ENCODE measurements at regions not wholly inside any gene's neighbourhood (a gene's known extent, or its start where the extent isn't known, plus 50 kb on each side); places are given as distances from the start of the nearest gene placed in this dataset.

DNA sequence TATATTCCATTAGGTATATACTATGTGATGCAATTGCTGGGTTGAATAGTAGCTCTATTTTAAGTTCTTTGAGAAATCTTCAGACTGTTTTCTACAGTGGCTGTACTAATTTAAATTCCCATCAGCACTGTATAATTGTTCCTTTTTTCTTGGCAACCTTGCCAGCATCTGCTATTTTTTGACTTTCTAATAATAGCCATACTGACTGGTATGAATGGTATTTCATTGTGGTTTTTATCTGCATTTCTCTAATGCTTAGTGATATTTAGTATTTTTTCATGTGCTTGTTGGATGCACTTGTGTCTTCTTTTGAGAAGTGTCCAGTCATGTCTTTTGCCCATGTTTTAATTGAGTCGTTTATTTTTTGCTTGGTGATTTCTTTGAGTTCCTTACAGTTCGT is 145.1 kb upstream of the PLSCR5 start:
- Histone ChIP-seq H3K36me3 (ENCODE audit: control insufficient read depth in 4 of 4, insufficient read depth in 4 of 4, low read length in 3 of 4) (no peaks in the 10 kb centered on the region), H3K4me1 (ENCODE audit: control extremely low read depth in 1 of 4, control insufficient read depth in 4 of 4, insufficient read depth in 4 of 4, low read length in 3 of 4) (no peaks in the 10 kb centered on the region), H3K4me3 (ENCODE audit: control insufficient read depth in 1 of 7, extremely low read depth in 1 of 7, insufficient read depth in 4 of 7, low read depth in 2 of 7, low read length in 6 of 7) (no peak overlapping the region), H3K9me3 (ENCODE audit: control extremely low read depth in 1 of 5, control insufficient read depth in 4 of 5, insufficient read depth in 2 of 5, low read depth in 1 of 5, low read length in 4 of 5) (no peaks in the 10 kb centered on the region), H3K27me3 (replicated peaks in 2 of 5; ENCODE audit: control insufficient read depth in 4 of 5, insufficient read depth in 5 of 5, low read length in 4 of 5) (no peaks in the 10 kb centered on the region), H3K27ac (ENCODE audit: insufficient read depth in 1 of 2, low read depth in 1 of 2, low read length in 2 of 2, poor library complexity in 1 of 2, severe bottlenecking in 2 of 2) (no peak overlapping the region)
- ChIA-PET POLR2A (no interaction called here), CTCF (no interaction called here)
- 83% methylated on average over 1 of the region's 2 CpGs for WGBS (ENCODE audit: insufficient coverage)
- no peak for DNase-seq

DNA sequence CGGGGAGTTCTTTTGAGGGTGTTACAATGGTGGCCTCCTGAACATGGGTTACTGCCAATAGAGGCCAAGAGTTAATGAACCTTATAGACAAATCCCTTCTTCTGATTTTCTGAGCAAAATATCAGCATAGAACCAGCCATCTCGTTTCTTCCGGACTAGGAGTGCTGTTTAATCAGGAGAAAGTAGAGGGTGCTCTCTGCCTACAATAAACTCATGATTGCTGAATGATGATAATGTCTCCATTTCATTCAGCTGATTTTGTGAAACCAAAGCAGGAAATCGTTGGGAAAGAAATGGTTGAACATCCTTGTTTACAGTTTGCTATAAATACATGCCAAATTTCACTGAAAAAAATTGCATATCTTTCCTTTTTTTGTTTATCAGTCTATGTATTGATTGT is 142.8 kb upstream of the PLSCR5 start:
- WGBS (ENCODE audit: insufficient coverage), result no CpG with 5 or more reads among the region's 4 CpGs
- DNase-seq, result no peak
- H3K27me3 ChIP-seq (replicated peaks in 2 of 5; ENCODE audit: control insufficient read depth in 4 of 5, insufficient read depth in 5 of 5, low read length in 4 of 5), result no peaks in the 10 kb centered on the region
- no peaks in the 10 kb centered on the region for H3K9me3 ChIP-seq (ENCODE audit: control extremely low read depth in 1 of 5, control insufficient read depth in 4 of 5, insufficient read depth in 2 of 5, low read depth in 1 of 5, low read length in 4 of 5)
- POLR2A ChIA-PET, result no interaction called here
- no peak overlapping the region for H3K4me3 ChIP-seq (ENCODE audit: control insufficient read depth in 1 of 7, extremely low read depth in 1 of 7, insufficient read depth in 4 of 7, low read depth in 2 of 7, low read length in 6 of 7)
- CTCF ChIA-PET, result no interaction called here
- no peaks in the 10 kb centered on the region for H3K36me3 ChIP-seq (ENCODE audit: control insufficient read depth in 4 of 4, insufficient read depth in 4 of 4, low read length in 3 of 4)
- H3K27ac ChIP-seq (ENCODE audit: insufficient read depth in 1 of 2, low read depth in 1 of 2, low read length in 2 of 2, poor library complexity in 1 of 2, severe bottlenecking in 2 of 2), result no peak overlapping the region
- no peaks in the 10 kb centered on the region for H3K4me1 ChIP-seq (ENCODE audit: control extremely low read depth in 1 of 4, control insufficient read depth in 4 of 4, insufficient read depth in 4 of 4, low read length in 3 of 4)

DNA sequence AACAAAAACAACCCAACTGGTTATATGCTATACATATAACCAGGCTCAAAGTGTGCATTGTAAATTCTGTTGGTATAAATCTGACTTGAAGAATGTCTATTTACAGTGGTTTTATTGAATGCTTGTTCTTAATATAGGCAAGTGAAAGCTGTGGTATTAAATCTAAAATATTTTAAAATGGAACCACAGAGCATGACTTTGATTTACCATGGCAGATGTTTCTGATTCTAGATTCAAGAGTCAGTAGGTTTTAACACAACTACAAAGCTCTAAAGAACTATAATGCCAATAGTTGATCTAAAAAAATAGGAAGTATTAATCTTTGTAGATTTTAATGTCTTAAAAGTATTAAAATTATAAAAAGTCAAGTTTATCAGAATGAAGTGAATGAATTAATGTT is 141.9 kb upstream of the PLSCR5 start:
- H3K27ac ChIP-seq (ENCODE audit: insufficient read depth in 1 of 2, low read depth in 1 of 2, low read length in 2 of 2, poor library complexity in 1 of 2, severe bottlenecking in 2 of 2), result no peak overlapping the region
- CTCF ChIA-PET, result no interaction called here
- no peaks in the 10 kb centered on the region for H3K27me3 ChIP-seq (replicated peaks in 2 of 5; ENCODE audit: control insufficient read depth in 4 of 5, insufficient read depth in 5 of 5, low read length in 4 of 5)
- H3K36me3 ChIP-seq (ENCODE audit: control insufficient read depth in 4 of 4, insufficient read depth in 4 of 4, low read length in 3 of 4), result no peaks in the 10 kb centered on the region
- no peaks in the 10 kb centered on the region for H3K9me3 ChIP-seq (ENCODE audit: control extremely low read depth in 1 of 5, control insufficient read depth in 4 of 5, insufficient read depth in 2 of 5, low read depth in 1 of 5, low read length in 4 of 5)
- H3K4me1 ChIP-seq (ENCODE audit: control extremely low read depth in 1 of 4, control insufficient read depth in 4 of 4, insufficient read depth in 4 of 4, low read length in 3 of 4), result no peaks in the 10 kb centered on the region
- H3K4me3 ChIP-seq (ENCODE audit: control insufficient read depth in 1 of 7, extremely low read depth in 1 of 7, insufficient read depth in 4 of 7, low read depth in 2 of 7, low read length in 6 of 7), result no peak overlapping the region
- no peak for DNase-seq
- POLR2A ChIA-PET, result no interaction called here

DNA sequence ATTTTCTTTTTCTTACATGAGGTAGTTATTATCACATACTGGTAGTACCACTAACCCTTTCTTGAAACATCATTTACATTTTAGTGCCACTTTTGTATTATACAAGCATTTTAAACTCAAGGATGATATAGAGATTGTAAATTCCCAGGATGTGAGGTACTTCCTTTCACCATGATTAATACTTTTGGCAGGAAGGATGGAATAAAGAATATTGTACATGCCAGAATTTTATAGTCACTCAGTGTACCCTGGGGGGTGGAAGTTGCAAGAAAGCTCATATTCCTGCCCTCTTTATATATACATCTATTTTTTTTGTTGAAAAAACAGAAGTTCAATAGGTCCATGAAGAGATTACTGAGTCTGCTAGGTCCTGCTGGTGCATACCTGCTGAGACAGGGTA is 141.0 kb upstream of the PLSCR5 start:
- POLR2A ChIA-PET, result no interaction called here
- Histone ChIP-seq H3K4me1 (ENCODE audit: control extremely low read depth in 1 of 4, control insufficient read depth in 4 of 4, insufficient read depth in 4 of 4, low read length in 3 of 4) (no peaks in the 10 kb centered on the region), H3K4me3 (ENCODE audit: control insufficient read depth in 1 of 7, extremely low read depth in 1 of 7, insufficient read depth in 4 of 7, low read depth in 2 of 7, low read length in 6 of 7) (no peak overlapping the region), H3K9me3 (ENCODE audit: control extremely low read depth in 1 of 5, control insufficient read depth in 4 of 5, insufficient read depth in 2 of 5, low read depth in 1 of 5, low read length in 4 of 5) (no peaks in the 10 kb centered on the region), H3K27ac (ENCODE audit: insufficient read depth in 1 of 2, low read depth in 1 of 2, low read length in 2 of 2, poor library complexity in 1 of 2, severe bottlenecking in 2 of 2) (no peak overlapping the region), H3K27me3 (replicated peaks in 2 of 5; ENCODE audit: control insufficient read depth in 4 of 5, insufficient read depth in 5 of 5, low read length in 4 of 5) (no peaks in the 10 kb centered on the region), H3K36me3 (ENCODE audit: control insufficient read depth in 4 of 4, insufficient read depth in 4 of 4, low read length in 3 of 4) (no peaks in the 10 kb centered on the region)
- DNase-seq, result no peak
- CTCF ChIA-PET, result no interaction called here

DNA sequence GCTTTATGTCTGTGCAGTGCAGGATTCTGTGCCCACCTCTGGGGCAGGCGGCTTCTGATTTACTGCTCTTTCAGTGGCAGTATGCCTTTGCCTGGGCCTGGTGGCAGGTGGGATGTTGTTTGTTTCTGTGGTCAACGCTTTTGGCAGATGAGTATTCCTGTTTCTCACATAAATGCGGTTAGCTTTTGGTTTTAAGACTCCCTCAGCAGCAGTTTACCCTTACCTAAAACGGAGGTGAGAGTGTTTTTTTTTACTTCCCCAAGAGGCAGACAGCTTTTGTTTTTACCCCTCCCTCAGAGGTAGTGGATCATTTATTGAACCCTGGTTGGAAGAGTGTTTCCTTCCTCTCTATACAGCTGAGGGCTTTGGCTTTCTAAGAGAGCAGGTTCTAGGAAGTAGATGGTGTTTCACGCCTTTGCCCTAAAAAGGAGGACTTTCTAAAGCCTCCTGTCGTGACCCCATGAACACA is 134.1 kb upstream of the PLSCR5 start:
- WGBS (ENCODE audit: insufficient coverage), result 100% methylated on average over 2 of the region's 6 CpGs
- ChIA-PET CTCF (no interaction called here), POLR2A (no interaction called here)

DNA sequence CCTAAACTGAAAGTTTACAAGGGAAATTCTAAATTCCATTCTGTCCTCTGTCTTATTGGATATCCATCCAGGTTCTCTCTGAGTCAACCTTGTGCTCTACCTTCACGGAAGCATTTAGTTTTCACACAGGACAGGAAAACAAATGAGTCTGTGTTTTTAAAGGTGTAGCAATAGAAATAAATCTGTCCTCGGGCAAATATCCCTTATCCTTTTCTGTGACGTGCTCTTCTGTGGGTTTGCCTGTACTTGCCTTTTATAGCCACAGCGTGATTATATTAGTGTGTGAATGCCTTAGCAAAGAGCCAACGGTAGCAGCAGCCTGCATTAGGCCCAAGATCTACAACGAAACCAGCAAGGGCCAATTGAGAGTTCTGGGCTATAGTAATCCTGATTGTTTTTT is 127.2 kb upstream of the PLSCR5 start:
- ChIA-PET CTCF (no interaction called here), POLR2A (no interaction called here)
- no peaks in the 10 kb centered on the region for H3K4me1 ChIP-seq (ENCODE audit: control extremely low read depth in 1 of 4, control insufficient read depth in 4 of 4, insufficient read depth in 4 of 4, low read length in 3 of 4)
- H3K4me3 ChIP-seq (ENCODE audit: control insufficient read depth in 1 of 7, extremely low read depth in 1 of 7, insufficient read depth in 4 of 7, low read depth in 2 of 7, low read length in 6 of 7), result no peak overlapping the region
- peaks cover 0 to 1% (median 0%) of the 10 kb centered on the region in 5 experiments for H3K9me3 ChIP-seq (ENCODE audit: control extremely low read depth in 1 of 5, control insufficient read depth in 4 of 5, insufficient read depth in 2 of 5, low read depth in 1 of 5, low read length in 4 of 5)
- DNase-seq, result no peak
- H3K27ac ChIP-seq (ENCODE audit: insufficient read depth in 1 of 2, low read depth in 1 of 2, low read length in 2 of 2, poor library complexity in 1 of 2, severe bottlenecking in 2 of 2), result no peak overlapping the region
- 84% methylated on average over 3 of the region's 6 CpGs for WGBS (ENCODE audit: insufficient coverage)
- no peaks in the 10 kb centered on the region for H3K36me3 ChIP-seq (ENCODE audit: control insufficient read depth in 4 of 4, insufficient read depth in 4 of 4, low read length in 3 of 4)
- no peaks in the 10 kb centered on the region for H3K27me3 ChIP-seq (replicated peaks in 2 of 5; ENCODE audit: control insufficient read depth in 4 of 5, insufficient read depth in 5 of 5, low read length in 4 of 5)

More for the DNA sequence above, 134.1 kb upstream of the PLSCR5 start:
- Histone ChIP-seq H3K36me3 (ENCODE audit: control insufficient read depth in 4 of 4, insufficient read depth in 4 of 4, low read length in 3 of 4) (no peaks in the 10 kb centered on the region), H3K27ac (ENCODE audit: insufficient read depth in 1 of 2, low read depth in 1 of 2, low read length in 2 of 2, poor library complexity in 1 of 2, severe bottlenecking in 2 of 2) (no peak overlapping the region), H3K9me3 (ENCODE audit: control extremely low read depth in 1 of 5, control insufficient read depth in 4 of 5, insufficient read depth in 2 of 5, low read depth in 1 of 5, low read length in 4 of 5) (no peaks in the 10 kb centered on the region), H3K4me3 (ENCODE audit: control insufficient read depth in 1 of 7, extremely low read depth in 1 of 7, insufficient read depth in 4 of 7, low read depth in 2 of 7, low read length in 6 of 7) (no peak overlapping the region), H3K27me3 (replicated peaks in 2 of 5; ENCODE audit: control insufficient read depth in 4 of 5, insufficient read depth in 5 of 5, low read length in 4 of 5) (no peaks in the 10 kb centered on the region), H3K4me1 (ENCODE audit: control extremely low read depth in 1 of 4, control insufficient read depth in 4 of 4, insufficient read depth in 4 of 4, low read length in 3 of 4) (no peaks in the 10 kb centered on the region)
- no peak for DNase-seq

DNA sequence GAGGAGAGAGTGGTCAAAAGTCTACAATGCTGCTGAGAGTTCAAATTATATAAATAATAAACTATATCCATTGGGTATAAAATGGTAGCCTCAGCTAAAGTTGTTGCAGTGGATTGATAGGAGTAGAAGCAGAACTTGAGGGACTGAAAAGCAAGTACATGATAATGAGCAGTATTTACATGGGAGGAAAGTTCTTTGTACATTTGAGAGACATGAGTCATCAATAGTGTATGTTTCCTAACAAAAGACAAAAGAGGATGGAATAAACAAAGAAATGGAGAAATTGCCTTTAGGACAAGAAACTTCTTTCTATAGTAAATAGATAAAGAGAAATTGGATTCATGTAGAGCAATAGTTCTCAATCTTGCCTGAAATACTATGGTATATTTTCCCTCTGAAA is 110.0 kb upstream of the PLSCR5 start:
- H3K27me3 ChIP-seq (replicated peaks in 2 of 5; ENCODE audit: control insufficient read depth in 4 of 5, insufficient read depth in 5 of 5, low read length in 4 of 5), result no peaks in the 10 kb centered on the region
- no peaks in the 10 kb centered on the region for H3K9me3 ChIP-seq (ENCODE audit: control extremely low read depth in 1 of 5, control insufficient read depth in 4 of 5, insufficient read depth in 2 of 5, low read depth in 1 of 5, low read length in 4 of 5)
- no peaks in the 10 kb centered on the region for H3K36me3 ChIP-seq (ENCODE audit: control insufficient read depth in 4 of 4, insufficient read depth in 4 of 4, low read length in 3 of 4)
- no peak for DNase-seq
- ChIA-PET CTCF (no interaction called here), POLR2A (no interaction called here)
- no peak overlapping the region for H3K27ac ChIP-seq (ENCODE audit: insufficient read depth in 1 of 2, low read depth in 1 of 2, low read length in 2 of 2, poor library complexity in 1 of 2, severe bottlenecking in 2 of 2)
- no peak overlapping the region for H3K4me3 ChIP-seq (ENCODE audit: control insufficient read depth in 1 of 7, extremely low read depth in 1 of 7, insufficient read depth in 4 of 7, low read depth in 2 of 7, low read length in 6 of 7)
- no peaks in the 10 kb centered on the region for H3K4me1 ChIP-seq (ENCODE audit: control extremely low read depth in 1 of 4, control insufficient read depth in 4 of 4, insufficient read depth in 4 of 4, low read length in 3 of 4)

DNA sequence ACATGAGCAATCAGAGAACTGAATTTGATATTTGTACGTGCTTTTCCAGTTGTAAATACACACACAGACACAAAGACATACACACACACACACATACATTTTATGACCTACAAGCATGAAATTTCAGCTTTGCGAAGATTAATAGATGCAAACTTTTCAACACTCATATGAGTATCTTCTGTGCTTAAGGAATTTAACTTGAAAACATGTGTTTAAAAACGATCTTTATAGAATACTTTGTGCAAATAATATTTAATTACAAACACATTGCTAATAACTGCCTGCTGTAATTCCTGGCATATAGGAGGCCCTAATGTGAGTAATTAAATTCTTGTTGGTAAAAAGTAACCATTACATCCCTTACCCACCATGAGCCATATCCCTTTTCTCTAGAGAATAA is 107.7 kb upstream of the PLSCR5 start:
- Histone ChIP-seq H3K9me3 (ENCODE audit: control extremely low read depth in 1 of 5, control insufficient read depth in 4 of 5, insufficient read depth in 2 of 5, low read depth in 1 of 5, low read length in 4 of 5) (no peaks in the 10 kb centered on the region), H3K27ac (ENCODE audit: insufficient read depth in 1 of 2, low read depth in 1 of 2, low read length in 2 of 2, poor library complexity in 1 of 2, severe bottlenecking in 2 of 2) (no peak overlapping the region), H3K36me3 (ENCODE audit: control insufficient read depth in 4 of 4, insufficient read depth in 4 of 4, low read length in 3 of 4) (no peaks in the 10 kb centered on the region), H3K4me3 (ENCODE audit: control insufficient read depth in 1 of 7, extremely low read depth in 1 of 7, insufficient read depth in 4 of 7, low read depth in 2 of 7, low read length in 6 of 7) (no peak overlapping the region), H3K4me1 (ENCODE audit: control extremely low read depth in 1 of 4, control insufficient read depth in 4 of 4, insufficient read depth in 4 of 4, low read length in 3 of 4) (no peaks in the 10 kb centered on the region), H3K27me3 (replicated peaks in 2 of 5; ENCODE audit: control insufficient read depth in 4 of 5, insufficient read depth in 5 of 5, low read length in 4 of 5) (no peaks in the 10 kb centered on the region)
- DNase-seq, result no peak
- WGBS (ENCODE audit: insufficient coverage), result 100% methylated on average over 1 of the region's 3 CpGs
- CTCF ChIA-PET, result no interaction called here
- POLR2A ChIA-PET, result no interaction called here

Data from common myeloid progenitor, CD34-positive (primary cell).